ENCODE measurements at regions not wholly inside any gene's neighbourhood (a gene's known extent, or its start where the extent isn't known, plus 50 kb on each side); places are given as distances from the start of the nearest gene placed in this dataset.

GRCh38 chr5:93886098-93886806 lies 144.9 kb upstream of the POU5F2 start:
- TF ChIP-seq CTCF (IDR thresholded peaks at IDR 0.05; ENCODE audit: low read depth, low read length), result no peak
- no peak for DNase-seq (ENCODE audit: extremely low read depth, low read depth)

- no peak for TF ChIP-seq CTCF (IDR thresholded peaks at IDR 0.05; ENCODE audit: low read depth, low read length)
- no peak for DNase-seq (ENCODE audit: extremely low read depth, low read depth)
Observed at GRCh38 chr5:93884254-93884653, 142.9 kb upstream of the POU5F2 start.

- no peak for DNase-seq (ENCODE audit: extremely low read depth, low read depth)
- TF ChIP-seq CTCF (IDR thresholded peaks at IDR 0.05; ENCODE audit: low read depth, low read length), result no peak
Observed at GRCh38 chr5:93883459-93883858, 142.1 kb upstream of the POU5F2 start.

- no peak for DNase-seq (ENCODE audit: extremely low read depth, low read depth)
- peak; percentile 4 for TF ChIP-seq CTCF (IDR thresholded peaks at IDR 0.05; ENCODE audit: low read depth, low read length)
Observed at GRCh38 chr5:93875693-93876092, 134.3 kb upstream of the POU5F2 start.

- no peak for TF ChIP-seq CTCF (IDR thresholded peaks at IDR 0.05; ENCODE audit: low read depth, low read length)
- DNase-seq (ENCODE audit: extremely low read depth, low read depth), result no peak
Observed at GRCh38 chr5:93874491-93874890, 133.1 kb upstream of the POU5F2 start.

GRCh38 chr5:93874080-93874479 lies 132.7 kb upstream of the POU5F2 start:
- no peak for DNase-seq (ENCODE audit: extremely low read depth, low read depth)
- TF ChIP-seq CTCF (IDR thresholded peaks at IDR 0.05; ENCODE audit: low read depth, low read length), result no peak

GRCh38 chr5:93873211-93873736 lies 131.9 kb upstream of the POU5F2 start:
- DNase-seq (ENCODE audit: extremely low read depth, low read depth), result no peak
- no peak for TF ChIP-seq CTCF (IDR thresholded peaks at IDR 0.05; ENCODE audit: low read depth, low read length)

Measured in AG09319 (cell line).